Keratinocyte (primary cell): ENCODE measurements at regions not wholly inside any gene's neighbourhood (a gene's known extent, or its start where the extent isn't known, plus 50 kb on each side); places are given as distances from the start of the nearest gene placed in this dataset.

Source experiments
- DNase-seq: peaks from one replicate; pipeline ENCODE4 v3.0.0-alpha.2; 2011; ENCODE audit warnings: low read depth, missing footprints, low spot score
- FAIRE-seq: peaks from 2 replicates; lab custom pipeline; 2011; peaks lifted over from hg19 to GRCh38; lab: Jason Lieb, UNC
- H2AFZ ChIP-seq: 2 replicates; pipeline ENCODE4 v1.6.0; 2012; ENCODE audit warnings: low read length, control low read depth, inconsistent platforms; ENCODE audit not compliant: control insufficient read depth
- H3K27ac ChIP-seq: 2 replicates; pipeline ENCODE4 v1.5.1; 2011; ENCODE audit warnings: low read length; ENCODE audit not compliant: control insufficient read depth, insufficient read depth
- H3K27me3 ChIP-seq: 3 replicates; pipeline ENCODE4 v1.6.0; 2011; ENCODE audit warnings: low read length; ENCODE audit not compliant: control insufficient read depth, insufficient read depth; ENCODE audit errors: extremely low read depth
- H3K36me3 ChIP-seq, 2 experiments: 2 replicates in 1 of 2; 3 replicates in 1 of 2; pipeline ENCODE4 v1.5.1; 2011; ENCODE audit warnings: low read length in 2 of 2, mild to moderate bottlenecking in 1 of 2; ENCODE audit not compliant: control insufficient read depth in 2 of 2, insufficient read depth in 2 of 2; ENCODE audit errors: extremely low read depth in 1 of 2
- H3K4me1 ChIP-seq: 3 replicates; pipeline ENCODE4 v1.5.1; 2011; ENCODE audit warnings: low read length; ENCODE audit not compliant: control insufficient read depth, insufficient read depth; ENCODE audit errors: extremely low read depth
- H3K4me2 ChIP-seq: 3 replicates; pipeline ENCODE4 v1.6.0; 2011; ENCODE audit warnings: low read depth, low read length; ENCODE audit not compliant: control insufficient read depth, insufficient read depth; ENCODE audit errors: extremely low read depth
- H3K4me3 ChIP-seq, 3 experiments: fragments of 200-600 bp in 1 of 3; sonication (generic) in 1 of 3; 2 replicates in 2 of 3; 3 replicates in 1 of 3; pipeline ENCODE4 v1.5.1; 2011 to 2016; ENCODE audit warnings: low read length in 3 of 3, mild to moderate bottlenecking in 3 of 3, control low read depth in 2 of 3, inconsistent platforms in 1 of 3, low read depth in 1 of 3, mixed read lengths in 1 of 3, mixed run types in 1 of 3, moderate library complexity in 1 of 3; ENCODE audit not compliant: control insufficient read depth in 2 of 3, insufficient read depth in 2 of 3; ENCODE audit errors: extremely low read depth in 1 of 3
- H3K79me2 ChIP-seq: 2 replicates; pipeline ENCODE4 v1.6.0; 2012; ENCODE audit warnings: low read length; ENCODE audit not compliant: control insufficient read depth, insufficient read depth
- H3K9ac ChIP-seq: 3 replicates; pipeline ENCODE4 v1.6.0; 2011; ENCODE audit warnings: low read length; ENCODE audit not compliant: control insufficient read depth, insufficient read depth; ENCODE audit errors: extremely low read depth
- H3K9me1 ChIP-seq: 3 replicates; pipeline ENCODE4 v1.6.0; 2011; ENCODE audit warnings: low read length; ENCODE audit not compliant: control insufficient read depth, insufficient read depth; ENCODE audit errors: extremely low read depth
- H3K9me3 ChIP-seq: 2 replicates; pipeline ENCODE4 v1.5.1; 2012; ENCODE audit warnings: low read depth, low read length; ENCODE audit not compliant: control insufficient read depth
- H4K20me1 ChIP-seq: 3 replicates; pipeline ENCODE4 v1.6.0; 2011; ENCODE audit warnings: low read length; ENCODE audit not compliant: control insufficient read depth, insufficient read depth; ENCODE audit errors: extremely low read depth
- EZH2 ChIP-seq: IDR thresholded peaks from one replicate; pipeline ENCODE4 v1.6.1; 2012; ENCODE audit warnings: inconsistent platforms, mild to moderate bottlenecking, low read length, moderate library complexity
- dilution Hi-C: fragments of 300-500 bp; cut with MboI; formaldehyde crosslinking; loops from one replicate; pipeline ENCODE4 v1.7.0; 2020; ENCODE audit warnings: low sequenced_read_pairs; ENCODE audit not compliant: extremely low pct_ligation_motif_present
- TF ChIP-seq, protein P1 (sequence below), 3 experiments: IDR thresholded peaks in 1 of 3; conservative IDR thresholded peaks in 1 of 3; optimal IDR thresholded peaks in 1 of 3; 2 replicates in 2 of 3; 3 replicates in 1 of 3; pipeline versions ENCODE3 to v1.5.1; 2011; ENCODE audit warnings: low read length in 3 of 3, mild to moderate bottlenecking in 3 of 3, moderate library complexity in 2 of 3, control low read depth in 1 of 3, inconsistent platforms in 1 of 3; ENCODE audit not compliant: insufficient read depth in 2 of 3; ENCODE audit errors: extremely low read depth in 1 of 3

DNA sequence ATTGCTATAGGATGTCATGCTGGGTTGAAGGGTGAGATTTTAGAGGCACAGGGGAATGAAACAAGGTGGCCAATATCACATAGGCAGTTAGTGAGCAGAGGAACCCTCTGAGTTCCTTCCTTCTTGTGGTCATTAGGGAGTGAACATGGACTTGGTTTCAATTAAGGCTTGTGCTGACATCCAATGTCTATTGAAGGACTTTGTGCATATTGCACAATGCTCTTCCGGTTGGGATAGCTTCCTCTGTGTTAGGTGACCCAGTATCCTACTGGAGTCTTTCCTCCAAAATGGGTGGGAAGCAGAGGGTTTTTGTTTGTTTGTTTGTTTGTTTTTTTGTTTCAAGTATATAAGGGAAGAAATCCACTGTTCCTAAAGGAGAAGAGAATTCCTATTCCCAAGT, 98.5 kb downstream of the HDGFL1 start:
- Histone ChIP-seq H3K4me3 (no peak overlapping the region), H3K4me2 (no peak overlapping the region), H3K9me3 (no peaks in the 10 kb centered on the region), H3K27me3 (no peaks in the 10 kb centered on the region), H2AFZ (no peak overlapping the region), H3K36me3 (no peaks in the 10 kb centered on the region), H3K4me1 (no peaks in the 10 kb centered on the region), H3K79me2 (no peaks in the 10 kb centered on the region), H3K9me1 (no peaks in the 10 kb centered on the region), H4K20me1 (no peaks in the 10 kb centered on the region), H3K27ac (no peak overlapping the region), H3K9ac (no peak overlapping the region)
- DNase-seq (no peak), FAIRE-seq (no peak)
- no peak for TF ChIP-seq EZH2
- TF ChIP-seq, protein P1, sequence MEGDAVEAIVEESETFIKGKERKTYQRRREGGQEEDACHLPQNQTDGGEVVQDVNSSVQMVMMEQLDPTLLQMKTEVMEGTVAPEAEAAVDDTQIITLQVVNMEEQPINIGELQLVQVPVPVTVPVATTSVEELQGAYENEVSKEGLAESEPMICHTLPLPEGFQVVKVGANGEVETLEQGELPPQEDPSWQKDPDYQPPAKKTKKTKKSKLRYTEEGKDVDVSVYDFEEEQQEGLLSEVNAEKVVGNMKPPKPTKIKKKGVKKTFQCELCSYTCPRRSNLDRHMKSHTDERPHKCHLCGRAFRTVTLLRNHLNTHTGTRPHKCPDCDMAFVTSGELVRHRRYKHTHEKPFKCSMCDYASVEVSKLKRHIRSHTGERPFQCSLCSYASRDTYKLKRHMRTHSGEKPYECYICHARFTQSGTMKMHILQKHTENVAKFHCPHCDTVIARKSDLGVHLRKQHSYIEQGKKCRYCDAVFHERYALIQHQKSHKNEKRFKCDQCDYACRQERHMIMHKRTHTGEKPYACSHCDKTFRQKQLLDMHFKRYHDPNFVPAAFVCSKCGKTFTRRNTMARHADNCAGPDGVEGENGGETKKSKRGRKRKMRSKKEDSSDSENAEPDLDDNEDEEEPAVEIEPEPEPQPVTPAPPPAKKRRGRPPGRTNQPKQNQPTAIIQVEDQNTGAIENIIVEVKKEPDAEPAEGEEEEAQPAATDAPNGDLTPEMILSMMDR (optimal IDR thresholded peaks at IDR 0.05 in 1 of 3, IDR thresholded peaks at IDR 0.05 in 1 of 3, conservative IDR thresholded peaks at IDR 0.05 in 1 of 3; ENCODE audit: extremely low read depth in 1 of 3, insufficient read depth in 2 of 3, low read length in 3 of 3), result no peak
- dilution Hi-C loops, result no loop called here

DNA sequence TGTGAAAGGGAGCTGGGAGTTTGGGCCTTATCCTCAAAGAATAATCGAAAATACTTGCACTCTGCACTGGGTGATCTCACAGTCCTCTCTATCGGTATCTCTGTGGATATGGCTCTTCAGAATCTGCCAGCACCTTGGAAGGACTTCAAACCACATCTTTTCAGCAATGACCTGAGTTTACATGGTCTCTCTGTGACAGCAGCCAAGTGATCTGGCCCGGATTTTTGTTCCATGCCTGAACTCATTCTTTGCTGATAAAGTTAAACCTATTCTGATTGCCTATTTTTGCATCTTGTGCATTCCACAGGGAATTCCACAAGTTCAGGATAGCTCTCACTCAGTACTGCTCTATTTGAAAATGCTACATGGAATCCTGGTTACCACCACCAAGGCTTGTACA, 98.9 kb downstream of the HDGFL1 start:
- no peaks in the 10 kb centered on the region for H4K20me1 ChIP-seq
- no peaks in the 10 kb centered on the region for H3K79me2 ChIP-seq
- H3K4me2 ChIP-seq, result no peak overlapping the region
- no peaks in the 10 kb centered on the region for H3K9me3 ChIP-seq
- no peak for DNase-seq
- no peaks in the 10 kb centered on the region for H3K27me3 ChIP-seq
- no peak overlapping the region for H3K27ac ChIP-seq
- H2AFZ ChIP-seq, result no peak overlapping the region
- no peaks in the 10 kb centered on the region for H3K36me3 ChIP-seq
- TF ChIP-seq, protein P1 (optimal IDR thresholded peaks at IDR 0.05 in 1 of 3, IDR thresholded peaks at IDR 0.05 in 1 of 3, conservative IDR thresholded peaks at IDR 0.05 in 1 of 3; ENCODE audit: extremely low read depth in 1 of 3, insufficient read depth in 2 of 3, low read length in 3 of 3), result no peak
- no peak for TF ChIP-seq EZH2
- no peaks in the 10 kb centered on the region for H3K4me1 ChIP-seq
- no peak for FAIRE-seq
- H3K4me3 ChIP-seq, result no peak overlapping the region
- dilution Hi-C loops, result no loop called here
- H3K9ac ChIP-seq, result no peak overlapping the region
- H3K9me1 ChIP-seq, result no peaks in the 10 kb centered on the region
